ENCODE measurements at regions not wholly inside any gene's neighbourhood (a gene's known extent, or its start where the extent isn't known, plus 50 kb on each side); places are given as distances from the start of the nearest gene placed in this dataset.

DNA sequence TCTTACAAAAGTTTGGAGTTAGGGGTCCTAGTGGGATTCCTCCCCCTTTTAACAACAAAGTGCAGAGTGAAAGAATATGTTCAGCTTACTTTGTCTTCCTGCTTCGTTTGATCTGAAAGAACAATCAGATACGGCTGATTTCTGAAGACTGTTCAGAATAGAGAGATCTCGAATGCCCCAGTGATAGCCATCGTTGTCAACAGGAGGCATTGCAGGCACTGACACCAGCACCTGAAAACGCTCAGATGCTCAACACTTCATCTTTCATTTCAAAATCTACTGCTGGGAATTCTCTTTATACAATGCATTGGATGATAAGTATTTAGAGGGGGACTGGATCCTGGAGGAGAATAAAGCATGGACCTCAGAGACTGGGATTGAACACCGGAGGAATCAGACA, 186.3 kb upstream of the TENM3 start:
- no peak for DNase-seq

DNA sequence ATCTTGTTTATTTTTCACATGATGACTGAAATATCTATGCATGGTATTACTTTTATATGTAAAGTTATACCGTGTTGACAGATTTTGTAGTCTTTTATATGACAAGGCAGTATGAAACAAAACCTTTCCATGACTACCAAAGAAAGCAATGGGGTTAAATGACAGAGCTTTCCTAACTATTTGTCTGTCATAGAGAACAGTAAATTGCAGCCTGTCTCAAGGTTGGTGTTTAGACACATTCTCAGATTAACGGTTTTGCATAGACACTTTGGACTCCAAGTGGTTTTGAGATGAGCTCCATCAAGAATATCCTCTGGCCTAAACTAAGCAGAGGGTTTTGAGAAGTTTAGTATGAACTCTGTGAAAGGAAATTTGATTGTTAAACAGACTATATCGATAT, 180.7 kb upstream of the TENM3 start:
- DNase-seq: no peak

DNA sequence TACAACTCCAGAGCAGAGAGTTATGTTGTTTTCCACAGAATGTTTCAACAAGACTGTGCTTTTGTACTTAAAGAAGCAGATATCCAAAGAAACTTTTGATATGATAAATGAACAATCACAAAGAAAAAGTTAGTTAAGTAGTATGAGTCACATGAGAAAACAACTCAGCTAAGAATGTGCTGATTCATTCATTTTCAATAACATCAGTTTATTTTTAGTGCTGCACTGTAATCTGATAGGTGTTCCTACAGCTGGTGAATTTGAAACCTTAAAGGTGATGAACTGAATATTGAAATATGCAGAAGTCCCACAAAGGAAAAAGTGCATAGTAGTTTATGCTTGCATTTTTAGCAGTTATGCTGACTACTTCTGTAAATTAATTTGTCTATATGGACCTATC, 180.3 kb upstream of the TENM3 start:
- no peak for DNase-seq

DNA sequence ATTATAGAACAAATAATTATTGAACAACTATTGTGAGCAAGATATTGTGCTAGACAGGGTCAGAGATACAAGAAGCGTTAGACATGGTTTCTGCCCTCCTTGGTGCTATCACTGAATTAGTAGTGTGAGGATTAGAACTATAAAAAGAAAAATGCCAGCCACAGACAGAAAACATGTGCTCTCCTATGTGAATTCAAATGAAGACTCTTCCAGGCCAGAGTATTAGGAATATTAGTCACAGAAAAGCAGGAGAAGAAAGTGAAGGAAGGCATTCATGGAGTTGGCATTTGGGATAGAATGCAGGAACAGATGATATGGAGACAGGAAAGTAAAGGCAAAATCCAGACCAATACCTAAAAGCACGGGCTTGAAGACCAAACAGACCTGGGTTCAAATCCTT, 179.6 kb upstream of the TENM3 start:
- DNase-seq: no peak

DNA sequence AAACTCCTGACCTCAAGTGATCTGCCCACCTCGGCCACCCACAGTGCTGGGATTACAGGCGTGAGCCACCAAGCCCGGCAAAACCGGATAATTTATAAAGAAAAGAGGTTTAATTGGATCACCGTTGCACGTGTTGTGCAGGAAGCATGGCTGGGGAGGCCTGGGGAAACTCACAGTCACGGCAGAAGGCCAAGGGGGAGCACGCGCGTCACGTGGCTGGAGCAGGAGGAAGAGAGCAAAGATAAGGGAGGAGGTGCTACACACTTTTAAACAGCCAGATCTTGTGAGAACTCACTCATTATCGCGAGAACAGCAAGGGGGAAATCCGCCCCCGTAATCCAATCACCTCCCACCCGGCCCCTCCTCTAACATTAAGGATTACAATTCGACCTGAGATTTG, 177.9 kb upstream of the TENM3 start:
- no peak for DNase-seq

DNA sequence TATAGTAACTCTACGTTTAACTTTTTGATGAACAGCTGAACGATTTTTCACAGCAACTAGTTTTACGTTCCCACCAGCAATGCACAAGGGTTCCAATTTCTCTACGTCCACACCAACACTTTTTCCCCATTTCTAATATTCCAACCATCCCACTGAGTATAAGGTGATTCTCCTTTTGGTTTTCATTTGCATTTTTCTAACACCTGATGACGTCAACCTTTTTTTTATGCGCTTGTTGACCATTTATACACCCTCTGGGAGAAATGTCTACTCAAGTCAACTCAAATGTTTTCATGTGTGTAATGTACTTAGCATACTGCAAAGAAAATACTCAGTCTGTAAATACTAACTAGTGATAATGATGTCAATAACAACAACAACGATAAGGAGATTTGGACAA, 177.2 kb upstream of the TENM3 start:
- no peak for DNase-seq

DNA sequence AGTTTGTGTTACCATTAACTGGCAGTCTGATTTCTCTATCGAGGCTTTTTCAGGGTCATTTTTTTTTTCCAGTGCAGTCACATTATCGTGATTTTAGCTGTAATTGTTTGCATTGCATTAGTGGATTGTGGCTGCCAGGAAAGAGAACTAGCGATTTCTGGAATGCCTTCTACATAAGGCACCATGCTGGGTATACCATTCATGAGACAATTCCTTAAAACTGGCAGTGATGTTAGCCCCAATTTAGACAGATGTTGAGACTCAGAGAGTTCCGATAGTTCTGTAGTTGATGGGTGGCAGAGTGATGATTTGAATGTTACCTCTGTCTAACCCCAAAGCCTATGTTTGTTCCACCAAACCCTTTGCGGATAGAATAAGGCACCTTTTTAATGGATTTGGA, 175.4 kb upstream of the TENM3 start:
- DNase-seq: no peak

DNA sequence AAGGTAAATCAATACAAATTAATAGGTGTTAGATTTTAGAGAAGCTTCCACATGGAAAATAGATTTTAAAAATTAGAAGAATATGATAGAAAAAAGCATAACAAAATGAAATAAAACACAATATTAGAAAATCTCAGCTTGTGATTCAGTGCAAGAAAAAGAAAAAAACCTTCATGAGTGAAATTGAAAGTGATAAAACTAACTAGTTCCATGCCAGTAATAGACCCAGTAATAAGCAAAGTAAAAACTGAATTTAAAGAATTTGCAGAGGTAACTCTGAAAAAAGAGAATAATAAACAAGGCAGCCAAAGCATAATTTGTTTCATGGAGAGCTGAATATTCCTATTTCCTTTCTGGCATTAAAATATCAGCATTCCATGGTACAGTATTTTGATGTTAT, 174.3 kb upstream of the TENM3 start:
- no peak for DNase-seq

DNA sequence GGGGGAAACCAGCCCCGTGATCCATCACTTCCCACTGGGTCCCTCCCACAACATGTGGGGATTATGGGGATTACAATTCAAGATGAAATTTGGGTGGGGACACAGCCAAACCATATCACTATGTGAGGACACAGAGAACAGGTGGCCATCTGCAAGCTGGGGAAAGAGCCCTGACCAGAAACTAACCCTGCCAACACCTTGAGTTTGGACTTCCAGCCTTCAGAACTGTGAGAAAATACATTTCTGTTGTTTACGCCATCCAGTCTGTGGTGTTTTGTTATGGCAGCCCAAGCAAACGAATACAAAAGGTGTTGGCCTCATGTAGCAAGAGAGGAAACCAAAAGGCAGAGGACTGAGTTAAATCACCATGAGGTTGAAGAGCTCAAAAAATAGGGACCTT, 169.9 kb upstream of the TENM3 start:
- no peak for DNase-seq

DNA sequence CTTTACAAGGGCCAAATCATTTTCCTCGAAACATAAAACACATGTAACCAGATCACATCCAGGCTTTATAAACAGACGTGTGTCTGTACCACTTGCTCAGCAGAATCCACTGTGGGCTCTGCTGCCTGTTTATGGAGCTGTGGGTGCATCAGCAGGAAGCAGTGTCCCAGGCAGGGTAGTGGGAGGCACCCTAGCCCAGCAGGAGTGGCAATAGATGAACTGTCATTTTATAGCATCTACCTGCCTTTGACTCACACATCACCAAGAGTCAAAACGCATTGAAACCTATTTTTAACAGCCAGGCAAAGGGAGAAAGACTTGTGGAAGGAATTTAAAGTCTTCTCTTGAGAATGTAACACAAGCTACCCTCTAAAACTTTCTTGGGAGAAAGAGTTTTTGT, 169.1 kb upstream of the TENM3 start:
- no peak for DNase-seq

DNA sequence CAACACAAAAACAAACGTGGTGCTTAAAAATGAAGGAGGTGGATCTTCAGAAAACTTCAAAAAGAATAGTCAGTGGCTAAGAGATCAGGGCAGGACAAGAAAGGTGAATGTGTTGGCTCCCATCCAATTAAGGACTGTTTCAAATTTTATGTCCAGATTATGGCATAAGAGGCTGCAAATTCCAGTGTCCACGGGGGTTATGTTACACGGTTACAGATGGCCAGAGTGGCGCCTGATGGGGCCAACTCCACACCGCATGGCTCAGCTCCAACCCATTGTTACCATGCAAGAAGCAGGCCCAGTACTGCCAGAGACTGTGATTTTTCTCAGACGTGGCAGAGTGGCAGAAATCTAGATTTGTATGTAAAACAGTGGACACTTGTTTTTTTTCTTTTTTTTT, 168.4 kb upstream of the TENM3 start:
- no peak for DNase-seq

DNA sequence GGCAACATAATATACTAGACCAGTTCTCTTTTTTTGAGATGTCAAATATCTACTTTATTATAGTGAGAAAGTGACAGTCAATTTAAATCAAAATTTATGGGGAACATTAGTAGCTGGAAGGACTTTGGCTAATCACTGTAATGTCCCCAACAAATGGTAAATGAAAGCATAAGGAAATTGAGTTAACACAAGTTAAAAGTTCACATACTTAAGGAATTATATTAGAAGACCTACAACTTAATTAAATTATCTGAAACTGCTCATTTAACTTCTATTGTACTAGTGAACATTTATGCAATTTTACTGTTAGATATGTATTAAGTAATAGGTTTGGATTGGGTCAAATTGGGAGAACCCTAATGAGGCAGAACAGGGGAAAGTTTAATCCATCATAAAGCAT, 160.3 kb upstream of the TENM3 start:
- DNase-seq: no peak

DNA sequence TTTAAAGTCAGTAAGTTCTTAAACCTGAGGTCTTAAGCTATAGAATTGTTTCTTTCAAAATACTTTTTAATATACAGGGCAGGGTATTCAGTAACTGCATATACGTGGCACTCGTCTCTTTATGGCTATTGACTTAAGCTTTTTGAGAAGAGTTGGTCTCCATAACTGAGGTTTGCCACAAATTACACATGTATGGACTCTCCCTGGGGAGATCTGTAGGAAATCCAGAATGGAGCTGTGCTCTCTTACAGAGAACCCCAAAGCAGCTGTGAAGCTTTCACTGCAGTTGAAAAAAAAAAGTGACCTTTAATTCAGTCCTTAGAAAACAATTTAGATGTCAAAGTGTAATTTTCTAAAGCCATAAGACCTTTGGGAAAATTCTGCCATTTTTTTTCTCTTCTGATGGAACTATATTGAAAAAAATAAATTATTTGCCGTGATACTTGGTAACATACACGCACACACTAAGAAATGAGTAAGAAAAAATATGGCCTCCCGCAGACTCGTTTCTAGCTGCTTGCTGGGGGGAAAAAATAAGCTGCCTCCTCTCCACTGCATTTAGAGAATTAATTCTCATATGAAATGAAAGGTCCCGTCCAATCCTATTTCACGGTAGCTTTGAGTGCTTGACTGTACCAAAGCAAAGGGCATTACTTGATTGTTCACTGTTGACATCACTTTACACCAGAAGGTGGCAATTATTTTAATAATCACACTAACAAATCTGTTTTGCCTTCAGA, 159.4 kb upstream of the TENM3 start:
- DNase-seq: no peak

DNA sequence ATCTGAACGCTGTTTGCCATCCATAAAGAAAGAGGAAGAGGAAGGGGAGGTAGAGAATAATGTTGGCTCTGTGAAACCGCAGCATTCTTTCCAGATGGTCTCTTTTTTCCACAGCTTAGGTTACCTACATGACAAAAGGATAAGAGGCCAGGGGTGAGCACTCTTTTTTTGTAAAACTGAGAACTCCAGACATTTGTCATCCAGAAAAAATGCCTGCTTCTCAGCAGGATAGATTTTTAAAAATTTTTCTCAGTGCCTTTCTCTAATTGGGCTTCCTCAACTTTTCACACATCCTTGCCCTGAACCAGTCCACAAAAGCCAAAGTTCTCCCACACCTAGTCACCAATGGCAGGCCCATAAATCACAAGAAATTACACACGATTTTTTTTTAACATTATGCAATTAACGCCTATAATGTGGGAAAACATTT, 158.1 kb upstream of the TENM3 start:
- no peak for DNase-seq

DNA sequence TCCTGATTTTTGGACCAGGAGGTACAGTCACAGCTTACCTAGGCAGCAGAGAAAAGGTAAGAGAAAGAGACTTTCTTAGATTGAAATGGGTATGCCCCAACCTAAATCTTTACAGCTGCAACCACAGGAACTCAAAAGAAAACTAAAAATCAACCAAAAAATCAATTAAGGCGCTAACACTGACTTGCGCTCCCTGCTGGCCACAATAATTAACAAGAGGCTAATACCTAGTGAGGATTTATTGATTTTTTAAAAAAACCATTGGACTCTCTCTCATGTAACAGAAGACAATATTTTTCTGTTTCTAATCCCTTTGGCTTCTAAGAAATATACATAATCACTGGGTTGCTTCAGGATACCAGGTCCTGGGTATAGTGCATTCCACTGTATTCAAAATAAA, 153.9 kb upstream of the TENM3 start:
- DNase-seq: no peak

DNA sequence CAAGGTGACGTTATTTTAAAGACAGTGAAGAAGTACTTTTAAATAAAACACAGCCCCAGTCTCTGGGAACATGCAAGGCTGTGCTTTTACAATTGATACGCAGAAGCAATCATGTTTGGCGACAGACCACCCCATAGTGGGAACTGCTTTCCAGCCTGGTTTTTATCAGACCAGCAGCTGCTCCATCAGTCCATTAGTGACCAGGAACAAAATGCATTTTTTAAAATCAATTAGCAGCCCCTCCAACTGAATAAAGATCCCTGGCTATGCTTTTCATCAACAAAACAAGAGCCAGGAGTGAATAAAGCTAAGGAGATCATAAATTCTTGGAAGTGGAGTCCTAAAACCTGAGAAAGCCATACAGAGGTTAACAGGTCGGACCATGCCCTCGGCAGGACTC, 153.0 kb upstream of the TENM3 start:
- DNase-seq: no peak

DNA sequence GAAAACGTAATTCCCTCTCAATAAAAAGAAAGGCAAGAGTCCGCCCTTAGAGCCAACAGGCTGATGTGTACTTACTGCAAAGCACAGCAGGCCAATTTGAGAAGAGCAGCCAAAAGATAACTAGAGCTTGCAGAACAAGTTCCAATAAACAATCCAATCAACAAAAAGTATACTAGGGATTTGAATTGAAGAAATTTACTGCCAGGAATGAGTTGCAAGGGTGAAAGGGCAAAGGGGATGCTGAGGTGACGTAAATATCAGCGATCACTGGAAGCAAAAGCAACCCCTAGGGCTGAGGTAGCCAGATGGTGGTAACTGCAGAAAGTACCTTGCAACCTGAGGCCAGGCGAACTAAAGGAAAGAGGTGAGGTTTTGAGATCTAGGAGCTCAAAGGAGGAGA, 152.1 kb upstream of the TENM3 start:
- no peak for DNase-seq

DNA sequence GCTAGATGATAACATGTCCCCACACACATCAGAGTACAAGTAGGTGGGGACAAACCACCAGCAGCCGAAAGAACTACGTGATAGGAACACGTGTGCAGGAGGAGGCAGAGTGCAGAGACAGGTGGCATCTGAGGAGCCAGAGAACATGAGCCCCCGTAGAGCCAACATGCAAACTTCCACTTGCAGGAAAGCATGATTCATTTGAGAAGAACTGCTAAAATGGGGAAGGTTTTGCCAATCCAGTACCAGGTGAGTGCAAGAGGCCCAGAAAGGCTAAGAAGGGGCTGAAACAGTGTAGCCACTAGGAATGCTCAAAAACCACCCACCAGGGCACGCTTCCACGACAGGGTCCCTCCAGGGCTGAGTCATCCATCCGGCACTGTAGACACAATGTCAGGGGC, 149.8 kb upstream of the TENM3 start:
- no peak for DNase-seq

DNA sequence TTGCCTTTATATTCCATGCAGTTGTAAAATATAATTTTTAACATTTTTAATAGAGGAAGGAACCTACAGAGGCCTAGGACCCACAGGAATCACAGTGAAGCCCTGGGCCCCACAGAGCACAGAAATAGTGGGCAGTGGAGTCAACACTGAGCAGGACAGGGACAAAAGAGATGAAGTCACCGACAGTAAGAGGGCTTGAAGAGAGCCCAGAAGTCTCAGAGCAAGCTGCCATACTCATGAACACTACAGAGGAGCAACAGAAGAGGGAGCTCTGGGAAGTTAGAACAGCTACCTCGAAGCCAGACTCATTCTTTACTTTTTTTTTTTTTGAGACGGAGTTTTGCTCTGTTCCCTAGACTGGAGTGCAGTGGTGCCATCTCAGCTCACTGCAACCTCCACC, 149.3 kb upstream of the TENM3 start:
- DNase-seq: no peak

DNA sequence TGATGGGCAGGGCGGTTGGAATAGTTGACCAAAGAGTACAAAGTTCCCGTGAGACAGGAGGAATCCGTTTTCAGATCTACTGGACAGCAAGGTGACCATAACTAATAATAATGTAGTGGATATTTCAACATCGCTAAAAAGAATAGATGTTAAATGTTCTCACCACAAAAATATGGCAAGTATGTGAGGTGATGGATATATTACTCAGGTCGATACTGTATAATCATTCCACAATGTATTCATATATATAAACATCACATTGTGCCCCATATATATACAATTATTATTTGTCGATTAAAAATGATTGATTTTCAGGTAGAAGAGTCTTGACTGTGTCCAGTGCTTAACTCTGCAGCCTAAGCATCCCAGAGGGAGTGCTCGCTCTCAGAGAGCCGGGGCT, 141.6 kb upstream of the TENM3 start:
- DNase-seq: no peak

DNA sequence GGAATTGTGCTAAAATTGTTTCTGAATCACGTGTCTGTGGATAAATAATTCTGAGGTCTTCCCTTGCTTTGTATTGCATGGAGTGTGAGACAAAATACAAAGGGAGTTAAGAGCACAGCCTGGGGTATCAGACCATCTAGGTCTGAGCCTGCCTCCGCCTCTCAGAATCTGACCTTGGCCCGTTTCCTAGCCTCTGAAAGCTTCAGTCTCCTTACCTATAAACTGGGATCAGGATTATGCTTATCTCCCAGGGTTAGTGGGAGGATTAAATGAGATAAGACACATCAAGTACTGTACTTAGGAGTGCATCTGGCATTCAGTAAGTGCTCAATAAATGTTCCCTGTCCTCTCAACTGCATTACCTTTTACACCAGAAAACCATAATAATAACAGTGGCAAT, 140.6 kb upstream of the TENM3 start:
- no peak for DNase-seq

DNA sequence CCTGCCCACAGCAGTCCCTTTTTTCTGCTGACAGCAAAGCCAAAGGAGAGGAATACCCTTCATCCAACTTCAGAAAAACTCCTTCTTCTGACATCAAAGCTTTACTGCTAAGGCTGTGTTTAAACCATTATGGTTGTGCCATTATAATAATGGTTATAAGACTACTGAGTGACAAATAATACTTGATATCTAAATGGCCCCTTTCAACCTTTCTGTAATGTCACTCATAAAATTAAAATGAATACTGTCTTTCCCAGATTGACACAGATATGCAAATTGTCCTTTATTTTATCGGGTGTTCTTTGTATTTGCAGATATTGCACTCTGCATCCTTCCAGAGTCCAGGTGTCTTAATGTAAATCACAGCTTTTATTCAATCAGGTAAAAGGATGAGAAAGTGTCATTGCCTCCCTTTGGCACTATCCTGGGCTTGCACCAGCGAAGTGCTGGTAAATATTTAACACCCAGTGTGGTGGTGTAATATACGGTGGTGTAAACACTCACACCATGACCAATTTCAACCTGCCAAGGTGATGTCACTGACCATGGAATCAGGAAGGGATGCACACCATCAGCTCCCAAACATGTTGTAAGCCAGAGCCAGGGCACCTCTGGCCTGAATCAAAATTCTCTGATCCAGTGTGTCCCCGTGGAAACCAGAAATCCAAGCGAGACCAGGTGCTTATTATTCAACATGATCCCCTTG, 139.4 kb upstream of the TENM3 start:
- DNase-seq: no peak

DNA sequence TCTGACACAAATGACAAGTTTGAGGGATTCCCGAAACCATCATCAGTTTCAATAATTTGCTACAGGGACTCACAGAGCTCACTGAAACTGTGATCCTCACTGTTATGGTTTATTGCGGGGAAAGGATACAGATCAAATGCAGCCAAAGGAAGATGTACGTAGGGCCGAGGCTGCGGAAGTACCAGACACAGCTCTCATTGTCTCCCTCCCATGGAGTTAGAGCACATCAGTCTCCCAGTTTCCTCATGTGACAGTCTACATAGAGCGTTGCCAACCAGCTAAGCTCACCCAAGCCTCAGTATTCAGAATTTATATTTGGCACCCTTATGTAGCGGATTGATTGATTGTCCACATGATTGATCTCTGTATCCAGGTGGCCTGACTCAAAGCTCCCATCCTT, 137.8 kb upstream of the TENM3 start:
- DNase-seq: no peak

DNA sequence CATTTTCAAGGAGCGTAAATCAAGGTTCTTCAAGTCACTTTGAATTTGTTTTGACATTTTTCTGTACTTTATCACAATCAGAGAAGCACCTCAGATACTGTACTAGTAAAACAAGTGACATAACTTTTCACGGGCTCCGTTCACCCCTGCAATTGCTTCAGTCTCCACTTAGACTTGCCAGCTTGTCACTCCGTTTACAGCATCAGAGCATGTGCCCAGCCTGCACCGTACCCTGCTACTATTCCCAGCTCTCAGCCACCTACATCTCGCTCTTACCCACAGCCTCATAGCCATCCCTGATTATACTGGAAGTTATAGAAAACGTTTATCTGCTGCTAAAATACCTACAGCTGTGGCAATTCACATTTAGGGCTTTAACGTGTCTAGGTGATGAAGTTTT, 135.3 kb upstream of the TENM3 start:
- no peak for DNase-seq

DNA sequence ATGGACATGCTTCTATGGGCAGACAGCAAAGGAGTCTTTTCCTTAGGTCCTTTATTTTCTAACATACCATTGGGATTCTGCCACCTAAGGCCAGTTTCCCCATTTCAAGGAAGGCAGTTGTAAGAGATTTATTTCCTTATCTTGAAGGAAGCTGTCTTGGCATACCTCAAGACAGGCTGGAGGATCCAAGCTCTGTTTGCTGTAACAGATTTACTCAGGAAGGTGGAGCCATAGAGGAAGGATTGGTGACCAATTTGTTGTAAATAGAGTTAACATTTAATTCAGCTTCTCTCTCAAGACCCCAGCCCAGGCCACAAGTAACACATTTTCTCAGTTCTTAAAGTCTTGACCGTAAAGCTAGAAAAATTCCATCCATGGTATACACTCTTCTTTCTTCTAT, 131.6 kb upstream of the TENM3 start:
- DNase-seq: no peak

Data from suppressor macrophage treated with lipopolysaccharide for 1 hour (primary cell).